K562 (cell line): ENCODE measurements at regions not wholly inside any gene's neighbourhood (a gene's known extent, or its start where the extent isn't known, plus 50 kb on each side); places are given as distances from the start of the nearest gene placed in this dataset.
"Not testable (repeated sequence)": the region's sequence is repeated elsewhere in the genome, so short reads cannot be mapped to it uniquely, and the experiment has no call there.

Experiments
- ATAC-seq: fragments of 200-7000 bp; cut with Tn5 transposase; 3 replicates; pipeline ENCODE4 v1.9.1; 2020; ENCODE audit warnings: moderate library complexity
- BruUV-seq: library from RNA; stranded (reverse); fragments of 400-500 nt; replicated peaks from 2 replicates; lab custom pipeline; 2021; lab: Mats Ljungman, UMichigan
- CTCF ChIA-PET: fragments of 300-600 bp; formaldehyde crosslinking; extraction: SDS; loops from one replicate; lab custom pipeline; 2021; ENCODE audit warnings: low intra/inter-chr PET ratio; lab: Yijun Ruan, JAX
- POLR2A ChIA-PET: fragments of 300-600, 350-650 bp; sonication (Branson Sonifier 250); formaldehyde crosslinking; extraction: SDS; loops from one replicate; lab custom pipeline; 2021; ENCODE audit warnings: antibody characterized with exemption, inconsistent platforms; lab: Yijun Ruan, JAX
- DNase-seq, 4 experiments: peaks; one replicate each; pipeline versions ENCODE4 v3.0.0 to v3.0.0-alpha.2; 2011 to 2018; ENCODE audit warnings: low spot score in 3 of 4, mixed read lengths in 3 of 4; ENCODE audit errors: extremely low read depth in 1 of 4
- FAIRE-seq: peaks from 2 replicates; lab custom pipeline; 2011; peaks lifted over from hg19 to GRCh38; lab: Jason Lieb, UNC
- H2AFZ ChIP-seq: 2 replicates; pipeline ENCODE4 v1.6.0; 2011; ENCODE audit warnings: low read depth, low read length, control low read depth, inconsistent platforms
- H3K27ac ChIP-seq: fragments of 200-600 bp; 3 replicates; pipeline ENCODE4 v1.8.0; 2011; ENCODE audit warnings: low read depth, mild to moderate bottlenecking, control low read depth, inconsistent platforms, low read length, moderate library complexity, mixed read lengths; ENCODE audit errors: extremely low read depth
- H3K27me3 ChIP-seq, 2 experiments: fragments of 300-600 bp in 1 of 2; 2 replicates in 1 of 2; 3 replicates in 1 of 2; pipeline versions ENCODE4 v1.6.0 to v1.8.0; 2011; ENCODE audit warnings: inconsistent platforms in 2 of 2, low read length in 2 of 2, mild to moderate bottlenecking in 1 of 2, mixed read lengths in 1 of 2, moderate library complexity in 1 of 2; ENCODE audit not compliant: control insufficient read depth in 2 of 2, insufficient read depth in 2 of 2
- H3K36me3 ChIP-seq: fragments of 300-600 bp; 3 replicates; pipeline ENCODE4 v1.8.0; 2011; ENCODE audit warnings: mild to moderate bottlenecking, low read length, inconsistent platforms; ENCODE audit not compliant: control insufficient read depth, insufficient read depth
- H3K4me1 ChIP-seq, 2 experiments: fragments of 200-600 bp in 1 of 2; replicated peaks in 1 of 2; 2 replicates in 1 of 2; 3 replicates in 1 of 2; pipeline versions ENCODE4 v1.5.1 to v1.8.0; 2011; ENCODE audit warnings: inconsistent platforms in 2 of 2, low read length in 2 of 2, mild to moderate bottlenecking in 1 of 2, mixed read lengths in 1 of 2, moderate library complexity in 1 of 2; ENCODE audit not compliant: control insufficient read depth in 2 of 2, insufficient read depth in 2 of 2
- H3K4me2 ChIP-seq: 2 replicates; pipeline ENCODE4 v1.6.1; 2011; ENCODE audit warnings: low read length, control low read depth, inconsistent platforms, mixed read lengths; ENCODE audit not compliant: insufficient read depth
- H3K4me3 ChIP-seq: fragments of 200-600 bp; sonication (generic), shearing (Covaris generic); 2 replicates; pipeline ENCODE4 v1.5.1; 2016; ENCODE audit warnings: control low read depth, inconsistent platforms
- H3K79me2 ChIP-seq: fragments of 200-600 bp; 3 replicates; pipeline ENCODE4 v1.8.0; 2011; ENCODE audit warnings: low read length, inconsistent platforms; ENCODE audit not compliant: control insufficient read depth, insufficient read depth
- H3K9ac ChIP-seq, 2 experiments: 2 replicates each; pipeline versions ENCODE4 v1.6.0 to v1.6.1; 2011; ENCODE audit warnings: low read depth in 2 of 2, low read length in 2 of 2, control low read depth in 1 of 2, inconsistent platforms in 1 of 2, mild to moderate bottlenecking in 1 of 2, mixed read lengths in 1 of 2; ENCODE audit not compliant: insufficient read depth in 1 of 2
- H3K9me1 ChIP-seq: one replicate; pipeline ENCODE4 v1.6.0; 2011; ENCODE audit warnings: inconsistent platforms, mild to moderate bottlenecking, low read length, moderate library complexity; ENCODE audit not compliant: control insufficient read depth, insufficient read depth
- H3K9me3 ChIP-seq: replicated peaks from 2 replicates; pipeline ENCODE4 v1.5.1; 2011; ENCODE audit warnings: low read depth, low read length, inconsistent platforms; ENCODE audit not compliant: control insufficient read depth, insufficient read depth
- H4K20me1 ChIP-seq: replicated peaks from 2 replicates; pipeline ENCODE4 v1.6.1; 2011; ENCODE audit warnings: low read length, inconsistent platforms, mixed read lengths; ENCODE audit not compliant: control insufficient read depth, insufficient read depth
- CEBPB ChIP-seq: fragments of 450-650 bp; IDR thresholded peaks from 2 replicates; pipeline ENCODE4 v1.6.1; 2016; ENCODE audit warnings: missing genetic modification characterization, missing compliant biosample characterization
- SMAD3 ChIP-seq: fragments of 450-650 bp; formaldehyde crosslinking; conservative IDR thresholded peaks from 2 replicates; pipeline ENCODE4 v1.4.0; 2020; ENCODE audit warnings: mild to moderate bottlenecking
- SOX6 ChIP-seq: fragments of 450-650 bp; IDR thresholded peaks from 2 replicates; pipeline ENCODE4 v1.6.1; 2014; ENCODE audit warnings: mild to moderate bottlenecking
- WGBS: fragments of 100-300 bp; shearing (Covaris generic); methylation state at CpG from one replicate; pipeline ENCODE4 v1.1.6; 2016; ENCODE audit warnings: low coverage, mixed read lengths; ENCODE audit not compliant: insufficient coverage; ENCODE audit errors: missing lambda C conversion rate; 5-methylcytosine and 5-hydroxymethylcytosine counted together
- in situ Hi-C: fragments of 300-500 bp; cut with MboI; formaldehyde crosslinking; loops from 4 replicates; pipeline ENCODE4 v1.15.0; 2018; ENCODE audit warnings: inconsistent platforms, mixed read lengths
- intact Hi-C: fragments of 100-400 bp; cut with micrococcal nuclease; formaldehyde crosslinking; loops from 2 replicates; pipeline ENCODE4 v1.14.2; 2022
- TF ChIP-seq, protein P1 (sequence below): IDR thresholded peaks from 3 replicates; pipeline ENCODE4 v1.6.1; 2011; ENCODE audit warnings: borderline replicate concordance, mild to moderate bottlenecking, moderate library complexity; ENCODE audit not compliant: insufficient read length; ENCODE audit errors: extremely low read depth
- TF ChIP-seq, protein P2 (sequence below): fragments of 250-450 bp; sonication (Bioruptor Pico); IDR thresholded peaks from 2 replicates; pipeline ENCODE4 v1.8.0; 2022; ENCODE audit warnings: moderate library complexity, mild to moderate bottlenecking, inconsistent platforms

DNA sequence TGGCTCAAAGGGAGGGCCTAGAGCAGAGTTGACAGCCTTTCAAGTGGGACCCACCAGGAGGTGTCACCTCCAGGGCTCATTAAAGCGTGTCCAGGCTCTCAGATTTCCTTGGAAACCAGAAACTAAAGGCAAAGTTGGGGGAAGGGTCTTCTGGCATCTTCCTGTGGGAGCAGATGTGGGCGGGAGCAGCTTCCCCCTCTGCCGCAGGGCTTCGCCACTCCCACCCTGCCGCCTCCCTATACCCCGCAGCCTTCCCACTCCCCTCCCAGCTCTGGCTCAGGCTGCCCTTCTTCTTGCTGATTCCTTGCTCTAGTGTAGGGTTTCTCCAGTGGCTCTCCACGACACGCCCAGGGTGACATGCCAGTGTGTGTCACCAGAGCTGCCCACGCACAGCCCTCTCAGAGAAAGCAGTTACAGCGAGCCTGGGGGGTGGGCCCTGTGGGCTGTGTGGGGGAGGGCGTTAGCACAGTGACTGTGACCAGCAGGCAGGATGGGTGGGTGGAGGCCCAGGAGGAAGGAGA lies 91.6 kb upstream of the LRPAP1 start:
- in situ Hi-C loops, DNase-seq, H3K4me2 ChIP-seq, H3K27ac ChIP-seq, H3K9me3 ChIP-seq, H2AFZ ChIP-seq, H3K79me2 ChIP-seq, POLR2A ChIA-PET, H3K36me3 ChIP-seq, BruUV-seq, H3K4me1 ChIP-seq, FAIRE-seq, CTCF ChIA-PET, ATAC-seq, intact Hi-C loops, H3K9me1 ChIP-seq, H3K4me3 ChIP-seq, H4K20me1 ChIP-seq, H3K9ac ChIP-seq: not testable (repeated sequence)
- 0% methylated on average over 4 of the region's 11 CpGs for WGBS
- H3K27me3 ChIP-seq = peaks cover 0 to 12% of the 10 kb centered on the region in 2 experiments; a peak in 3 of 5 replicates

DNA sequence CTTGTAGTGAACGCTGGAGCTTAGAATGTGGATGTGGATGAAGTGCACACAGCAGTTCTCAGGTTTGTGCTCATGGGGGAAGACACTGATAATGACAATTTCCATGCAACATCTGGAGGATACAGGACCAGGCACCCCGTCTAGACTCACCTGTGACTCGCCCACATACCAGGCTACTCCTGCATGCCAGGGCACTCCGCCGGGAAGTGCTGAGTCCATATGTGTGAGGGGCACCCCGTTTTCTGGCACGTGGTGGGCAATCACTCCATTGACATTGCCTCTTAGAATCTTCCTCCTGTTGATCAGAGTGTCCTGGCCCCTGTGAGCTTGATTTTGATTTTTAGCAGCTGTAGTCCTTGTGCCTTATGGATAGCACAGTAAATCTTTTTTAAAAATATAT lies 90.9 kb upstream of the LRPAP1 start:
- CTCF ChIA-PET = no interaction called here
- intact Hi-C loops (no loop called here), in situ Hi-C loops (no loop called here)
- Histone ChIP-seq H3K9me1 (no peaks in the 10 kb centered on the region), H4K20me1 (no peaks in the 10 kb centered on the region), H3K36me3 (no peaks in the 10 kb centered on the region), H3K9ac (no peak overlapping the region), H3K9me3 (no peaks in the 10 kb centered on the region), H3K27me3 (peaks cover 0 to 7% of the 10 kb centered on the region in 2 experiments; a peak in 2 of 5 replicates), H2AFZ (no peak overlapping the region), H3K4me1 (no peaks in the 10 kb centered on the region), H3K79me2 (no peaks in the 10 kb centered on the region), H3K4me2 (no peak overlapping the region), H3K27ac (no peak overlapping the region), H3K4me3 (no peak overlapping the region)
- POLR2A ChIA-PET = no interaction called here
- BruUV-seq = no TSS peak
- FAIRE-seq = no peak
- no peak for DNase-seq
- 0% methylated on average over 7 of the region's 7 CpGs for WGBS
- ATAC-seq = no peak
- no peak for TF ChIP-seq CEBPB (tag)
- TF ChIP-seq, protein P1, sequence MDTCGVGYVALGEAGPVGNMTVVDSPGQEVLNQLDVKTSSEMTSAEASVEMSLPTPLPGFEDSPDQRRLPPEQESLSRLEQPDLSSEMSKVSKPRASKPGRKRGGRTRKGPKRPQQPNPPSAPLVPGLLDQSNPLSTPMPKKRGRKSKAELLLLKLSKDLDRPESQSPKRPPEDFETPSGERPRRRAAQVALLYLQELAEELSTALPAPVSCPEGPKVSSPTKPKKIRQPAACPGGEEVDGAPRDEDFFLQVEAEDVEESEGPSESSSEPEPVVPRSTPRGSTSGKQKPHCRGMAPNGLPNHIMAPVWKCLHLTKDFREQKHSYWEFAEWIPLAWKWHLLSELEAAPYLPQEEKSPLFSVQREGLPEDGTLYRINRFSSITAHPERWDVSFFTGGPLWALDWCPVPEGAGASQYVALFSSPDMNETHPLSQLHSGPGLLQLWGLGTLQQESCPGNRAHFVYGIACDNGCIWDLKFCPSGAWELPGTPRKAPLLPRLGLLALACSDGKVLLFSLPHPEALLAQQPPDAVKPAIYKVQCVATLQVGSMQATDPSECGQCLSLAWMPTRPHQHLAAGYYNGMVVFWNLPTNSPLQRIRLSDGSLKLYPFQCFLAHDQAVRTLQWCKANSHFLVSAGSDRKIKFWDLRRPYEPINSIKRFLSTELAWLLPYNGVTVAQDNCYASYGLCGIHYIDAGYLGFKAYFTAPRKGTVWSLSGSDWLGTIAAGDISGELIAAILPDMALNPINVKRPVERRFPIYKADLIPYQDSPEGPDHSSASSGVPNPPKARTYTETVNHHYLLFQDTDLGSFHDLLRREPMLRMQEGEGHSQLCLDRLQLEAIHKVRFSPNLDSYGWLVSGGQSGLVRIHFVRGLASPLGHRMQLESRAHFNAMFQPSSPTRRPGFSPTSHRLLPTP = no peak
- no peak for TF ChIP-seq SOX6
- no peak for TF ChIP-seq SMAD3 (CRISPR knock-in tag)
- TF ChIP-seq, protein P2, sequence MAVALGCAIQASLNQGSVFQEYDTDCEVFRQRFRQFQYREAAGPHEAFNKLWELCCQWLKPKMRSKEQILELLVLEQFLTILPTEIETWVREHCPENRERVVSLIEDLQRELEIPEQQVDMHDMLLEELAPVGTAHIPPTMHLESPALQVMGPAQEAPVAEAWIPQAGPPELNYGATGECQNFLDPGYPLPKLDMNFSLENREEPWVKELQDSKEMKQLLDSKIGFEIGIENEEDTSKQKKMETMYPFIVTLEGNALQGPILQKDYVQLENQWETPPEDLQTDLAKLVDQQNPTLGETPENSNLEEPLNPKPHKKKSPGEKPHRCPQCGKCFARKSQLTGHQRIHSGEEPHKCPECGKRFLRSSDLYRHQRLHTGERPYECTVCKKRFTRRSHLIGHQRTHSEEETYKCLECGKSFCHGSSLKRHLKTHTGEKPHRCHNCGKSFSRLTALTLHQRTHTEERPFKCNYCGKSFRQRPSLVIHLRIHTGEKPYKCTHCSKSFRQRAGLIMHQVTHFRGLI = no peak
